Fibroblast of mammary gland (primary cell): ENCODE measurements at regions not wholly inside any gene's neighbourhood (a gene's known extent, or its start where the extent isn't known, plus 50 kb on each side); places are given as distances from the start of the nearest gene placed in this dataset.
"Not testable (repeated sequence)": the region's sequence is repeated elsewhere in the genome, so short reads cannot be mapped to it uniquely, and the experiment has no call there.

ENCODE experiments used
- DNase-seq: peaks from one replicate; pipeline ENCODE4 v3.0.0-alpha.2; 2010; ENCODE audit warnings: low read depth
- H3K4me3 ChIP-seq: 2 replicates; pipeline ENCODE4 v1.5.1; 2011; ENCODE audit warnings: low read depth, mild to moderate bottlenecking, low read length, moderate library complexity; ENCODE audit not compliant: control insufficient read depth
- CTCF ChIP-seq: conservative IDR thresholded peaks from 2 replicates; pipeline ENCODE4 v1.5.1; 2011; ENCODE audit warnings: low read depth, low read length, inconsistent platforms; ENCODE audit not compliant: control insufficient read depth, insufficient read depth

- no peak for DNase-seq
- no peak overlapping the region for H3K4me3 ChIP-seq
- no peak for TF ChIP-seq CTCF
Measured at GRCh38 chr12:71385155-71385554, 54.4 kb upstream of the LGR5 start.

- H3K4me3 ChIP-seq: not testable (repeated sequence)
Measured at GRCh38 chr12:71376711-71377355, 62.8 kb upstream of the LGR5 start.

GRCh38 chr12:71371122-71371521 lies 68.5 kb upstream of the LGR5 start:
- TF ChIP-seq CTCF: peak; percentile 16
- no peak overlapping the region for H3K4me3 ChIP-seq
- peak; percentile 28 for DNase-seq

More at GRCh38 chr12:71376711-71377355, 62.8 kb upstream of the LGR5 start:
- DNase-seq: not testable (repeated sequence)

GRCh38 chr12:71360013-71360412 lies 79.6 kb upstream of the LGR5 start:
- DNase-seq: no peak
- H3K4me3 ChIP-seq: no peak overlapping the region
- TF ChIP-seq CTCF: no peak

GRCh38 chr12:71356569-71356968 lies 83.0 kb upstream of the LGR5 start:
- no peak overlapping the region for H3K4me3 ChIP-seq
- DNase-seq: no peak
- TF ChIP-seq CTCF: no peak

GRCh38 chr12:71354871-71355270 lies 84.7 kb upstream of the LGR5 start:
- H3K4me3 ChIP-seq: no peak overlapping the region
- no peak for DNase-seq
- no peak for TF ChIP-seq CTCF

GRCh38 chr12:71353607-71354006 lies 86.0 kb upstream of the LGR5 start:
- no peak overlapping the region for H3K4me3 ChIP-seq
- no peak for TF ChIP-seq CTCF
- no peak for DNase-seq
